KMS-11 (cell line): ENCODE measurements at regions not wholly inside any gene's neighbourhood (a gene's known extent, or its start where the extent isn't known, plus 50 kb on each side); places are given as distances from the start of the nearest gene placed in this dataset.

Experiments
- H2AFZ ChIP-seq: fragments of 200-600 bp; sonication (generic); 2 replicates; pipeline ENCODE4 v1.6.1; 2016; ENCODE audit warnings: antibody characterized with exemption, mixed run types, low read depth
- H3K27ac ChIP-seq: fragments of 200-600 bp; sonication (generic); 2 replicates; pipeline ENCODE4 v1.6.1; 2016; ENCODE audit warnings: mild to moderate bottlenecking, mixed run types
- H3K27me3 ChIP-seq: fragments of 200-600 bp; sonication (generic); 2 replicates; pipeline ENCODE4 v1.6.1; 2017; ENCODE audit warnings: mild to moderate bottlenecking, low read depth, mixed run types, moderate library complexity; ENCODE audit not compliant: insufficient read depth
- H3K36me3 ChIP-seq: fragments of 200-600 bp; sonication (generic); 2 replicates; pipeline ENCODE4 v1.6.1; 2017; ENCODE audit warnings: mild to moderate bottlenecking, mixed run types; ENCODE audit not compliant: insufficient read depth
- H3K4me1 ChIP-seq: fragments of 200-600 bp; sonication (generic); 2 replicates; pipeline ENCODE4 v1.6.1; 2016; ENCODE audit warnings: mild to moderate bottlenecking, low read depth, mixed run types; ENCODE audit not compliant: poor library complexity, severe bottlenecking
- H3K4me2 ChIP-seq: fragments of 200-600 bp; sonication (generic); 2 replicates; pipeline ENCODE4 v1.7.0; 2016; ENCODE audit warnings: mild to moderate bottlenecking, mixed run types
- H3K4me3 ChIP-seq: fragments of 200-600 bp; sonication (generic); IDR thresholded peaks from 2 replicates; pipeline ENCODE4 v1.6.1; 2017; ENCODE audit warnings: low read depth, low read length, mixed read lengths; ENCODE audit not compliant: insufficient read depth
- H3K79me2 ChIP-seq: fragments of 200-600 bp; sonication (generic); 2 replicates; pipeline ENCODE4 v1.6.1; 2016; ENCODE audit warnings: low read depth, mixed run types; ENCODE audit not compliant: insufficient read depth
- H3K9ac ChIP-seq: fragments of 200-600 bp; sonication (generic); 2 replicates; pipeline ENCODE4 v1.6.1; 2016; ENCODE audit warnings: mild to moderate bottlenecking, mixed run types
- H4K20me1 ChIP-seq: fragments of 200-600 bp; sonication (generic); 2 replicates; pipeline ENCODE4 v1.6.1; 2016; ENCODE audit warnings: mild to moderate bottlenecking, mixed run types; ENCODE audit not compliant: insufficient read depth
- TF ChIP-seq, protein P1 (sequence below): fragments of 200-600 bp; sonication (generic); conservative IDR thresholded peaks from 2 replicates; pipeline ENCODE4 v1.6.1; 2017; ENCODE audit warnings: low read depth, mild to moderate bottlenecking, antibody characterized with exemption, low read length, moderate library complexity, mixed read lengths

GRCh38 chr2:196410008-196410407 lies 229.5 kb upstream of the CCDC150 start:
- H4K20me1 ChIP-seq = no peaks in the 10 kb centered on the region
- H3K9ac ChIP-seq = no peak overlapping the region
- no peak overlapping the region for H3K27ac ChIP-seq

GRCh38 chr2:196413821-196414274 lies 225.7 kb upstream of the CCDC150 start:
- H3K4me2 ChIP-seq = no peak overlapping the region

More at GRCh38 chr2:196410008-196410407, 229.5 kb upstream of the CCDC150 start:
- Histone ChIP-seq H3K27me3 (no peaks in the 10 kb centered on the region), H3K79me2 (no peaks in the 10 kb centered on the region), H3K4me2 (no peak overlapping the region), H3K4me1 (no peaks in the 10 kb centered on the region), H2AFZ (no peak overlapping the region), H3K4me3 (no peak overlapping the region), H3K36me3 (no peaks in the 10 kb centered on the region)
- TF ChIP-seq, protein P1, sequence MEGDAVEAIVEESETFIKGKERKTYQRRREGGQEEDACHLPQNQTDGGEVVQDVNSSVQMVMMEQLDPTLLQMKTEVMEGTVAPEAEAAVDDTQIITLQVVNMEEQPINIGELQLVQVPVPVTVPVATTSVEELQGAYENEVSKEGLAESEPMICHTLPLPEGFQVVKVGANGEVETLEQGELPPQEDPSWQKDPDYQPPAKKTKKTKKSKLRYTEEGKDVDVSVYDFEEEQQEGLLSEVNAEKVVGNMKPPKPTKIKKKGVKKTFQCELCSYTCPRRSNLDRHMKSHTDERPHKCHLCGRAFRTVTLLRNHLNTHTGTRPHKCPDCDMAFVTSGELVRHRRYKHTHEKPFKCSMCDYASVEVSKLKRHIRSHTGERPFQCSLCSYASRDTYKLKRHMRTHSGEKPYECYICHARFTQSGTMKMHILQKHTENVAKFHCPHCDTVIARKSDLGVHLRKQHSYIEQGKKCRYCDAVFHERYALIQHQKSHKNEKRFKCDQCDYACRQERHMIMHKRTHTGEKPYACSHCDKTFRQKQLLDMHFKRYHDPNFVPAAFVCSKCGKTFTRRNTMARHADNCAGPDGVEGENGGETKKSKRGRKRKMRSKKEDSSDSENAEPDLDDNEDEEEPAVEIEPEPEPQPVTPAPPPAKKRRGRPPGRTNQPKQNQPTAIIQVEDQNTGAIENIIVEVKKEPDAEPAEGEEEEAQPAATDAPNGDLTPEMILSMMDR = no peak

GRCh38 chr2:196415384-196415783 lies 224.1 kb upstream of the CCDC150 start:
- H3K27ac ChIP-seq = no peak overlapping the region

More at GRCh38 chr2:196413821-196414274, 225.7 kb upstream of the CCDC150 start:
- TF ChIP-seq, protein P1 = no peak
- no peaks in the 10 kb centered on the region for H3K4me1 ChIP-seq
- no peak overlapping the region for H3K4me3 ChIP-seq
- H3K36me3 ChIP-seq = no peaks in the 10 kb centered on the region
- no peak overlapping the region for H2AFZ ChIP-seq
- H3K27ac ChIP-seq = no peak overlapping the region
- H4K20me1 ChIP-seq = no peaks in the 10 kb centered on the region
- no peak overlapping the region for H3K9ac ChIP-seq
- H3K27me3 ChIP-seq = no peaks in the 10 kb centered on the region
- H3K79me2 ChIP-seq = no peaks in the 10 kb centered on the region

GRCh38 chr2:196420143-196420542 lies 219.4 kb upstream of the CCDC150 start:
- TF ChIP-seq, protein P1 = no peak
- Histone ChIP-seq H3K9ac (no peak overlapping the region), H4K20me1 (no peaks in the 10 kb centered on the region), H3K4me3 (no peak overlapping the region), H3K4me2 (no peak overlapping the region), H3K79me2 (no peaks in the 10 kb centered on the region), H3K4me1 (no peaks in the 10 kb centered on the region), H3K36me3 (no peaks in the 10 kb centered on the region), H3K27me3 (no peaks in the 10 kb centered on the region), H3K27ac (no peak overlapping the region), H2AFZ (no peak overlapping the region)

More at GRCh38 chr2:196415384-196415783, 224.1 kb upstream of the CCDC150 start:
- H3K9ac ChIP-seq = no peak overlapping the region
- no peaks in the 10 kb centered on the region for H3K79me2 ChIP-seq
- H4K20me1 ChIP-seq = no peaks in the 10 kb centered on the region
- H2AFZ ChIP-seq = no peak overlapping the region
- no peaks in the 10 kb centered on the region for H3K4me1 ChIP-seq
- TF ChIP-seq, protein P1 = no peak
- H3K36me3 ChIP-seq = no peaks in the 10 kb centered on the region
- H3K4me3 ChIP-seq = no peak overlapping the region
- H3K27me3 ChIP-seq = no peaks in the 10 kb centered on the region
- no peak overlapping the region for H3K4me2 ChIP-seq
